ENCODE measurements at regions not wholly inside any gene's neighbourhood (a gene's known extent, or its start where the extent isn't known, plus 50 kb on each side); places are given as distances from the start of the nearest gene placed in this dataset.

DNA sequence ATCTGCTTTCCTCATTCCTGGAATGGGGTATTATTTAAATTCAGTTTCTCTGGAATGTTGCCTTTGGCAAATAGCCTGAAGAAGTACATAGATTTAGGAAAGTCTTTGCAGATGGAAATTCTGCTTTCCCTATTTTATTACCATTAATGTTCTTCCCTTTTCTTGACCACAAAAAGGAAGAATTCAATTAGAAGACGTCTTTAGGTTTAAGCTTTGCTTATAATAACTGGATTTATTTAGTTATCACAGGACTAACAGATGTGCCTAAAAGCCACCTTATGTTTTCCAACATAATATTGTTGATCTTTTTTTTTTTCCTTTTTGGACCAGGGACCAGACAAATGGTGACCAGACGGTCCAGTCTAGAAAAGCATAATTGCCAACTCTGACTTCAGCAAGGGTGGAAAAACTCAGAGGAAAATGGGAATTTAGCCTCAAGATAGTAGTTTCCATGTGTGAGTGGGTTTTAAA lies 210.1 kb upstream of the SPRY2 start:
- no peak overlapping the region for H2AFZ ChIP-seq (ENCODE audit: low read length)
- H3K4me2 ChIP-seq (ENCODE audit: low read length): no peak overlapping the region
- H3K4me3 ChIP-seq (ENCODE audit: low read length): no peak overlapping the region
- DNase-seq: no peak
- no peak overlapping the region for H3K9ac ChIP-seq (ENCODE audit: low read length)
- no peak for TF ChIP-seq EZH2 (IDR thresholded peaks at IDR 0.05; ENCODE audit: low read length, unreplicated experiment)
- TF ChIP-seq, protein P1, sequence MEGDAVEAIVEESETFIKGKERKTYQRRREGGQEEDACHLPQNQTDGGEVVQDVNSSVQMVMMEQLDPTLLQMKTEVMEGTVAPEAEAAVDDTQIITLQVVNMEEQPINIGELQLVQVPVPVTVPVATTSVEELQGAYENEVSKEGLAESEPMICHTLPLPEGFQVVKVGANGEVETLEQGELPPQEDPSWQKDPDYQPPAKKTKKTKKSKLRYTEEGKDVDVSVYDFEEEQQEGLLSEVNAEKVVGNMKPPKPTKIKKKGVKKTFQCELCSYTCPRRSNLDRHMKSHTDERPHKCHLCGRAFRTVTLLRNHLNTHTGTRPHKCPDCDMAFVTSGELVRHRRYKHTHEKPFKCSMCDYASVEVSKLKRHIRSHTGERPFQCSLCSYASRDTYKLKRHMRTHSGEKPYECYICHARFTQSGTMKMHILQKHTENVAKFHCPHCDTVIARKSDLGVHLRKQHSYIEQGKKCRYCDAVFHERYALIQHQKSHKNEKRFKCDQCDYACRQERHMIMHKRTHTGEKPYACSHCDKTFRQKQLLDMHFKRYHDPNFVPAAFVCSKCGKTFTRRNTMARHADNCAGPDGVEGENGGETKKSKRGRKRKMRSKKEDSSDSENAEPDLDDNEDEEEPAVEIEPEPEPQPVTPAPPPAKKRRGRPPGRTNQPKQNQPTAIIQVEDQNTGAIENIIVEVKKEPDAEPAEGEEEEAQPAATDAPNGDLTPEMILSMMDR (conservative IDR thresholded peaks at IDR 0.05; ENCODE audit: low read depth, low read length): no peak
- no peak for TF ChIP-seq EZH2phosphoT487 (IDR thresholded peaks at IDR 0.05; ENCODE audit: borderline replicate concordance, low read length)
- no peak overlapping the region for H3K27ac ChIP-seq (ENCODE audit: low read length)
- H4K20me1 ChIP-seq (ENCODE audit: low read length): no peaks in the 10 kb centered on the region
- peaks cover 16% of the 10 kb centered on the region for H3K4me1 ChIP-seq (ENCODE audit: insufficient read depth, low read length)
- no peaks in the 10 kb centered on the region for H3K9me2 ChIP-seq (replicated peaks; ENCODE audit: low read length)
- BruUV-seq (replicated peaks): no TSS peak
- no peaks in the 10 kb centered on the region for H3K79me2 ChIP-seq (ENCODE audit: low read length)
- H3K36me3 ChIP-seq (ENCODE audit: low read depth, low read length): no peaks in the 10 kb centered on the region
- H3K27me3 ChIP-seq (ENCODE audit: low read length): no peaks in the 10 kb centered on the region
- intact Hi-C loops (cut with micrococcal nuclease): loop anchor here (5.0 to 10.0 kb wide), 3 partner anchors 174 to 324 kb away; no protein-coding TSS in a partner anchor
- CTCF ChIA-PET: no interaction called here
- no peak for ATAC-seq
- H3F3A ChIP-seq (ENCODE audit: low read length, unreplicated experiment): no peaks in the 10 kb centered on the region
- POLR2A ChIA-PET (ENCODE audit: unreplicated experiment): no interaction called here
- H3K9me3 ChIP-seq (ENCODE audit: low read length): no peaks in the 10 kb centered on the region

DNA sequence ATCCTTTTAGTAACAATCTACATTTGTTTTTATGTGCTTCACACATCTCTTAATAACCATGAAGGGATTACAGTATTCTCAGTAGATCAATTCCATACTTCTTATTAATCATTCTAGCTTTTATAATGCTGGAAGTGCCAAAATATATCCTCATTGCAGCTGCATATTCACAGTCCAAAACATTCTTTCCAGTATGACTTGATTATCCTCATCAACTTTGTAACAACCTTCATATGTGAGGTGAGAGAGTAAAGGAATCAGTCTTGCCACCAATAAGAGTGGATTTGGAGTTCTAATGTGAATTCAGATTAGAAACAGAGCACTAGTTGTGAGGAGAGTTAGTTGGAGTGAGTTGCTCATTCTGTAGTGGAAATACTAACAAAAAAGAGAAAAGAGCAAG lies 208.0 kb upstream of the SPRY2 start:
- Histone ChIP-seq H4K20me1 (ENCODE audit: low read length) (no peaks in the 10 kb centered on the region), H3K36me3 (ENCODE audit: low read depth, low read length) (no peaks in the 10 kb centered on the region), H3F3A (ENCODE audit: low read length, unreplicated experiment) (no peaks in the 10 kb centered on the region), H3K27ac (ENCODE audit: low read length) (no peak overlapping the region), H3K9ac (ENCODE audit: low read length) (no peak overlapping the region), H3K4me2 (ENCODE audit: low read length) (no peak overlapping the region), H3K27me3 (ENCODE audit: low read length) (no peaks in the 10 kb centered on the region), H3K9me2 (replicated peaks; ENCODE audit: low read length) (no peaks in the 10 kb centered on the region), H3K4me3 (ENCODE audit: low read length) (no peak overlapping the region), H3K4me1 (ENCODE audit: insufficient read depth, low read length) (peaks cover 16% of the 10 kb centered on the region), H3K9me3 (ENCODE audit: low read length) (no peaks in the 10 kb centered on the region), H2AFZ (ENCODE audit: low read length) (no peak overlapping the region), H3K79me2 (ENCODE audit: low read length) (no peaks in the 10 kb centered on the region)
- BruUV-seq (replicated peaks): no TSS peak
- TF ChIP-seq EZH2phosphoT487 (IDR thresholded peaks at IDR 0.05; ENCODE audit: borderline replicate concordance, low read length) (no peak), EZH2 (IDR thresholded peaks at IDR 0.05; ENCODE audit: low read length, unreplicated experiment) (no peak)
- TF ChIP-seq, protein P1 (conservative IDR thresholded peaks at IDR 0.05; ENCODE audit: low read depth, low read length): no peak
- ATAC-seq (no peak), DNase-seq (no peak)
- intact Hi-C loops (cut with micrococcal nuclease): no loop called here
- POLR2A ChIA-PET (ENCODE audit: unreplicated experiment): no interaction called here
- CTCF ChIA-PET: interaction anchor here (0.7 kb wide), 1 partner anchor 38 kb away, joined by 3 read pairs; no protein-coding TSS in a partner anchor

DNA sequence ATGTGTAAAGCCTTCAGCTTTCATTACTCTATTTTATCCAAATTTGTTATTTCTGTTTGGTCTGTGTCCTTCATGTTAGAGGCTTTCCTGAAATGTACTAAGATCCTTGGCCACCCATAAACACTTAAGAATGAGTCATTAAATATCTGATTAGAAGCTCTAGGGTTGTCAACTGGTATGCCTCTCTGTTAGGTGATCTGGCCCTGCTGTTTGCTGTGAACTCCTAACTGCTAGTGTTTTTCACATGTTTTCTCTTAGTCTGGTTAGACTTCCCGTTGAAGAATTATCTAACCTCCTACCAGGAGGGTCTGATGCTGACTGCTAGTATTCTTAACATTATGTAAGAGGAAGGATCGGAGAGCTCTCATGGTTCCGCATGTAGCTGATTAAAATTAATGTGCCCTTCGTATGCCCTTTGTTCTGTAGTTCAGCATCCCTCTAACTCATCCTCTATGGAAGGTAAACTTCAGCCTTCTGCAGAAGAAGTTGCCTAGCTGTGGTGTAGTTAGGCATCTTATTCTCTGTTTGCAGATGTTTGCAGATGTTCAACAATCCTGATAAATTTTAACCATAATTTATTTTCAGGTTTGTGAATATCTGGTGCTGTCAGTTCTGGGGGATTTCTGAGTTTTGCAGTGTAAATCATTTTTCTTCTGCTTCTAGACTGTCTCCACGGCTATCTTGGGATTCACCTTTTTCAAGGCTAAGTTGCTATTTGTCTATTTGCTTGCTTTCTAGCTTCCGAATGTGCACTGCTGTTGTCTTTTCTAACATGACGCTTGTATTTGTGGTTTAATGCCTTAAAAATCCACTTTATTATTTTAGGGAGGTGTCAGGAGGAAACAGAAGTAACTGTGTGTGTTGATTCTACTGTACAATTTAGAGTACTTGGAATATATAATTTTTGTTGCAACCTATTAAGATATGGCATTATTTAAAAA lies 207.2 kb upstream of the SPRY2 start:
- POLR2A ChIA-PET (ENCODE audit: unreplicated experiment): no interaction called here
- no peak overlapping the region for H3K4me3 ChIP-seq (ENCODE audit: low read length)
- no peak overlapping the region for H3K4me2 ChIP-seq (ENCODE audit: low read length)
- ATAC-seq (no peak), DNase-seq (no peak)
- no TSS peak for BruUV-seq (replicated peaks)
- H3K79me2 ChIP-seq (ENCODE audit: low read length): no peaks in the 10 kb centered on the region
- TF ChIP-seq, protein P1 (conservative IDR thresholded peaks at IDR 0.05; ENCODE audit: low read depth, low read length): no peak
- no peak for TF ChIP-seq EZH2phosphoT487 (IDR thresholded peaks at IDR 0.05; ENCODE audit: borderline replicate concordance, low read length)
- TF ChIP-seq EZH2 (IDR thresholded peaks at IDR 0.05; ENCODE audit: low read length, unreplicated experiment): no peak
- CTCF ChIA-PET: no interaction called here
- intact Hi-C loops (cut with micrococcal nuclease): no loop called here
- H3K9me3 ChIP-seq (ENCODE audit: low read length): no peaks in the 10 kb centered on the region
- H3F3A ChIP-seq (ENCODE audit: low read length, unreplicated experiment): no peaks in the 10 kb centered on the region
- H3K9ac ChIP-seq (ENCODE audit: low read length): no peak overlapping the region
- no peak overlapping the region for H3K27ac ChIP-seq (ENCODE audit: low read length)
- peaks cover 16% of the 10 kb centered on the region for H3K4me1 ChIP-seq (ENCODE audit: insufficient read depth, low read length)
- no peaks in the 10 kb centered on the region for H4K20me1 ChIP-seq (ENCODE audit: low read length)
- H3K9me2 ChIP-seq (replicated peaks; ENCODE audit: low read length): no peaks in the 10 kb centered on the region
- H2AFZ ChIP-seq (ENCODE audit: low read length): no peak overlapping the region
- H3K27me3 ChIP-seq (ENCODE audit: low read length): no peaks in the 10 kb centered on the region
- no peaks in the 10 kb centered on the region for H3K36me3 ChIP-seq (ENCODE audit: low read depth, low read length)
